Neuronal stem cell (in vitro differentiated cells): ENCODE measurements at regions not wholly inside any gene's neighbourhood (a gene's known extent, or its start where the extent isn't known, plus 50 kb on each side); places are given as distances from the start of the nearest gene placed in this dataset.

Source experiments
- DNase-seq: peaks from one replicate; pipeline ENCODE4 v3.0.0-alpha.2; 2013; ENCODE audit warnings: low spot score
- H2AFZ ChIP-seq: one replicate; pipeline ENCODE4 v1.6.1; 2013; ENCODE audit warnings: mild to moderate bottlenecking, low read length, inconsistent platforms
- H2AK5ac ChIP-seq: 2 replicates; pipeline ENCODE4 v1.6.1; 2013; ENCODE audit warnings: low read depth, mild to moderate bottlenecking, inconsistent platforms, low read length, moderate library complexity, mixed read lengths
- H2BK120ac ChIP-seq: 2 replicates; pipeline ENCODE4 v1.6.1; 2013; ENCODE audit warnings: low read depth, mild to moderate bottlenecking, inconsistent platforms, low read length, moderate library complexity, mixed read lengths
- H2BK12ac ChIP-seq: one replicate; pipeline ENCODE4 v1.6.1; 2013; ENCODE audit warnings: low read length, inconsistent platforms
- H2BK15ac ChIP-seq: 2 replicates; pipeline ENCODE4 v1.6.1; 2013; ENCODE audit warnings: mild to moderate bottlenecking, low read length, inconsistent platforms, mixed read lengths
- H2BK5ac ChIP-seq: one replicate; pipeline ENCODE4 v1.6.1; 2013; ENCODE audit warnings: inconsistent platforms, mild to moderate bottlenecking, low read length, moderate library complexity
- H3K14ac ChIP-seq: one replicate; pipeline ENCODE4 v1.6.1; 2013; ENCODE audit warnings: low read length, inconsistent platforms
- H3K18ac ChIP-seq: 2 replicates; pipeline ENCODE4 v1.6.1; 2013; ENCODE audit warnings: low read length, inconsistent platforms
- H3K23ac ChIP-seq: 2 replicates; pipeline ENCODE4 v1.6.1; 2013; ENCODE audit warnings: low read depth, mild to moderate bottlenecking, mixed read lengths, low read length, inconsistent platforms; ENCODE audit not compliant: poor library complexity
- H3K27ac ChIP-seq: replicated peaks from 3 replicates; pipeline ENCODE4 v1.5.1; 2013; ENCODE audit warnings: low read length, inconsistent platforms
- H3K27me3 ChIP-seq, 3 experiments: 2 replicates each; pipeline ENCODE4 v1.6.1; 2013; ENCODE audit warnings: low read length in 3 of 3, mild to moderate bottlenecking in 2 of 3, inconsistent platforms in 1 of 3, low read depth in 1 of 3, mixed read lengths in 1 of 3, moderate library complexity in 1 of 3; ENCODE audit not compliant: control insufficient read depth in 3 of 3, insufficient read depth in 3 of 3
- H3K36me3 ChIP-seq, 2 donors: replicated peaks in 1 of 2; 2 replicates each; pipeline ENCODE4 v1.6.1; 2013; ENCODE audit warnings: low read length in 2 of 2; ENCODE audit not compliant: control insufficient read depth in 2 of 2, insufficient read depth in 2 of 2
- H3K4ac ChIP-seq: 2 replicates; pipeline ENCODE4 v1.6.1; 2013; ENCODE audit warnings: inconsistent platforms, mild to moderate bottlenecking, low read length, moderate library complexity
- H3K4me1 ChIP-seq, 2 donors: 1 replicate in 1 of 2; 2 replicates in 1 of 2; pipeline ENCODE4 v1.6.1; 2013; ENCODE audit warnings: low read length in 2 of 2, low read depth in 1 of 2; ENCODE audit not compliant: control insufficient read depth in 2 of 2, insufficient read depth in 1 of 2
- H3K4me2 ChIP-seq: one replicate; pipeline ENCODE4 v1.6.1; 2013; ENCODE audit warnings: mild to moderate bottlenecking, low read length, inconsistent platforms; ENCODE audit not compliant: insufficient read depth, poor library complexity, severe bottlenecking
- H3K4me3 ChIP-seq, 2 donors: 2 replicates each; pipeline ENCODE4 v1.5.1; 2013; ENCODE audit warnings: low read length in 2 of 2, mild to moderate bottlenecking in 2 of 2, inconsistent platforms in 1 of 2, moderate library complexity in 1 of 2
- H3K79me1 ChIP-seq: one replicate; pipeline ENCODE4 v1.6.1; 2013; ENCODE audit warnings: low read depth, mild to moderate bottlenecking, inconsistent platforms, low read length, moderate library complexity
- H3K9ac ChIP-seq: one replicate; pipeline ENCODE4 v1.6.1; 2013; ENCODE audit warnings: mild to moderate bottlenecking, low read depth, low read length, inconsistent platforms; ENCODE audit not compliant: poor library complexity
- H3K9me3 ChIP-seq, 2 donors: replicated peaks in 1 of 2; 2 replicates each; pipeline versions ENCODE3 to v1.6.1; 2013; ENCODE audit warnings: low read length in 2 of 2, mild to moderate bottlenecking in 2 of 2, inconsistent platforms in 1 of 2, low read depth in 1 of 2, mixed read lengths in 1 of 2, moderate library complexity in 1 of 2; ENCODE audit not compliant: control insufficient read depth in 2 of 2, insufficient read depth in 1 of 2
- H4K8ac ChIP-seq: one replicate; pipeline ENCODE4 v1.6.1; 2013; ENCODE audit warnings: low read depth, mild to moderate bottlenecking, inconsistent platforms, low read length, moderate library complexity
- H4K91ac ChIP-seq: one replicate; pipeline ENCODE4 v1.6.1; 2013; ENCODE audit warnings: low read length, low read depth, mild to moderate bottlenecking, inconsistent platforms; ENCODE audit not compliant: poor library complexity
- WGBS, 2 donors: extraction: QIAGEN DNeasy Blood & Tissue Kit; methylation state at CpG; one replicate each; pipeline ENCODE4 v1.1.7; 2013; ENCODE audit warnings: missing lambda C conversion rate in 2 of 2, mixed read lengths in 1 of 2; ENCODE audit not compliant: insufficient read length in 2 of 2, insufficient replicate concordance in 1 of 2; ENCODE audit errors: extremely low coverage in 2 of 2; 5-methylcytosine and 5-hydroxymethylcytosine counted together

- H2AK5ac ChIP-seq: no peak overlapping the region
- peaks cover 0 to 2% of the 10 kb centered on the region in 2 donors for H3K4me1 ChIP-seq
- no peak overlapping the region for H2BK15ac ChIP-seq
- no peak overlapping the region for H3K4me2 ChIP-seq
- no peak overlapping the region for H2BK12ac ChIP-seq
- no peak overlapping the region for H3K4ac ChIP-seq
- H3K9ac ChIP-seq: no peak overlapping the region
- no peak overlapping the region for H3K27ac ChIP-seq
- H2BK120ac ChIP-seq: no peak overlapping the region
- H3K18ac ChIP-seq: no peak overlapping the region
- DNase-seq: no peak
- H2BK5ac ChIP-seq: no peak overlapping the region
- no peak overlapping the region for H2AFZ ChIP-seq
- H3K79me1 ChIP-seq: no peaks in the 10 kb centered on the region
- H4K8ac ChIP-seq: no peak overlapping the region
- H3K9me3 ChIP-seq: no peaks in the 10 kb centered on the region
- no peak overlapping the region for H4K91ac ChIP-seq
- WGBS, 2 donors: no CpG with 5 or more reads among the region's 2 CpGs
- H3K4me3 ChIP-seq: no peak overlapping the region
- H3K14ac ChIP-seq: no peak overlapping the region
- no peaks in the 10 kb centered on the region for H3K27me3 ChIP-seq
- H3K36me3 ChIP-seq: no peaks in the 10 kb centered on the region
- H3K23ac ChIP-seq: no peak overlapping the region
Observed at GRCh38 chr2:145155196-145155595, 635.3 kb upstream of the ZEB2 start.

DNA sequence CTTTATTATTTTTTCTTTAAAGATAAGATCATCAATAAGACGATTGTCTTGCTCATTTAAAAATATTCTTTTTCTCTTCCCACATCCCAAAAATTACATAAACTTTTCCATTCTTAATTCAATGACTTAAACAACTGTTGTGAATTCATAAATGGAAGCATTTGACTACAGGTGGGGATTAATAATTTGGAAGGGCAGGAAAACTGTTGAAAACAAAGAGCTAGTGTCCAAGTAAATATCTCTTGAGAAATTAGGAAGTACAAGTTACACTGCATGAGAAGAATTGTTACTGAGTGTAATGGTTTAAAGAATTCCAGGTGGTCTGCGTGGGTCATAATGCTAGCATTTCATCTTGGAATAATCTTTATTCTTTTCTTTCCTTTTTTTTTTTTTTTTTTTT lies 634.8 kb upstream of the ZEB2 start:
- H2AK5ac ChIP-seq: no peak overlapping the region
- H3K79me1 ChIP-seq: no peaks in the 10 kb centered on the region
- H3K4ac ChIP-seq: no peak overlapping the region
- no peak overlapping the region for H3K9ac ChIP-seq
- H4K8ac ChIP-seq: no peak overlapping the region
- no peak overlapping the region for H2BK120ac ChIP-seq
- no peaks in the 10 kb centered on the region for H3K36me3 ChIP-seq
- H2BK5ac ChIP-seq: no peak overlapping the region
- no peak overlapping the region for H3K23ac ChIP-seq
- no peaks in the 10 kb centered on the region for H3K27me3 ChIP-seq
- H2BK15ac ChIP-seq: no peak overlapping the region
- no peak overlapping the region for H4K91ac ChIP-seq
- no peak overlapping the region for H3K14ac ChIP-seq
- WGBS, 2 donors: 100% methylated on average over 1 of the region's 2 CpGs
- no peak for DNase-seq
- H3K9me3 ChIP-seq: no peaks in the 10 kb centered on the region
- no peak overlapping the region for H2AFZ ChIP-seq
- no peak overlapping the region for H3K4me3 ChIP-seq
- H3K4me1 ChIP-seq: no peaks in the 10 kb centered on the region
- H3K18ac ChIP-seq: no peak overlapping the region
- no peak overlapping the region for H3K27ac ChIP-seq
- H3K4me2 ChIP-seq: no peak overlapping the region
- no peak overlapping the region for H2BK12ac ChIP-seq

DNA sequence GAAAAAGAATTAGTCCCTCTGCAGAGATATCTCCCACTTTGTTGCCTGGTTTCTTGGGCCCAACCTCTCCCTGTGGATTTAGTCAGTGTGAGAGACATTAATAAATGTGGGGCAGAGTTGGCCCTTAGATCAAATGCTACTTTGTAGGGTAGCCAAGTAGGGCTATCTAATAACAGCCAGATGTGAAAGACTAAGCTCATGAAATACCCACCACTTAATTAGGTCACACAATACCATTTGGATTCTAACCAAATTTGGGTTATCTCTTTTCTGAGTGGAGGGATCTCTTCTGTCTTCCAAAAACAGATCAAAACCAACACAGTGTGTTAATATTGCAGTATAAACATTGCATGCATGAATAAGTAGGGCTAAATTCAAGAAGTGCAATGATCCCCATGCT lies 626.8 kb upstream of the ZEB2 start:
- H3K9me3 ChIP-seq: no peaks in the 10 kb centered on the region
- H2AK5ac ChIP-seq: no peak overlapping the region
- no peak overlapping the region for H4K8ac ChIP-seq
- no peak overlapping the region for H2BK120ac ChIP-seq
- no peak overlapping the region for H2AFZ ChIP-seq
- H3K27me3 ChIP-seq: no peaks in the 10 kb centered on the region
- H3K18ac ChIP-seq: no peak overlapping the region
- no peak overlapping the region for H3K9ac ChIP-seq
- H4K91ac ChIP-seq: no peak overlapping the region
- H3K79me1 ChIP-seq: no peaks in the 10 kb centered on the region
- H3K36me3 ChIP-seq: no peaks in the 10 kb centered on the region
- no peak overlapping the region for H3K27ac ChIP-seq
- no peak overlapping the region for H3K14ac ChIP-seq
- no peak overlapping the region for H2BK15ac ChIP-seq
- no peak overlapping the region for H3K23ac ChIP-seq
- no peak for DNase-seq
- H2BK12ac ChIP-seq: no peak overlapping the region
- no peak overlapping the region for H2BK5ac ChIP-seq
- H3K4me1 ChIP-seq: no peaks in the 10 kb centered on the region
- H3K4ac ChIP-seq: no peak overlapping the region
- H3K4me2 ChIP-seq: no peak overlapping the region
- H3K4me3 ChIP-seq: no peak overlapping the region

DNA sequence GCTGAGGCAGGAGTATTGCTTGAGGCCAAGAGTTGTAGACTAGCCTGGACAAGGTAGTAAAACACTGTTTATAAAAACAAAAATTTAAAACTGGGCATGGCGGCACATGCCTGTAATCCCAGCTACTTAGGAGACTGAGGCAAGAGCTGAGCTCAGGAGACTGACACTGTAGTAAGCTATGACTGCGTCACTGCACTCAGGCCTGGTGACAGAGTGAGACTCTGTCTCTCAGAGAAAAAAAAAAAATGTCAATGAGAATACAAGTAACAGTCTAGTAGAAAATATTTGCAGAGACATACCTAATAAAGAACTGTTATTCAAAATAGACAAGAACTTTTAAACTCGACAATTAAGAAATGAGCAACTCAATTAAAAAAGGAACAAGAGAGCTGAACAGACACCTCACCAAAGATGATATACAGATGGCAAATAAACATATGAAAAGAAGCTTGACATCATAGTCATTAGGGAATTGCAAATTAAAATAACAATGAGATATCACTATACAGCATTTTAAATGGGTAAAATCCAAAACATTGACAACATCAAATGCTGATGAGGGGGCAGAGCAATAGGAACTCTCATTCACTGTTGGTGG lies 624.3 kb upstream of the ZEB2 start:
- Histone ChIP-seq H3K79me1 (no peaks in the 10 kb centered on the region), H3K4me2 (no peak overlapping the region), H3K27ac (no peak overlapping the region), H3K9ac (no peak overlapping the region), H3K4ac (no peak overlapping the region), H3K4me1 (no peaks in the 10 kb centered on the region), H3K27me3 (no peaks in the 10 kb centered on the region), H3K4me3 (no peak overlapping the region), H2AK5ac (no peak overlapping the region), H3K18ac (no peak overlapping the region), H4K91ac (no peak overlapping the region), H3K36me3 (no peaks in the 10 kb centered on the region), H2BK120ac (no peak overlapping the region), H3K23ac (no peak overlapping the region), H2BK5ac (no peak overlapping the region), H3K14ac (no peak overlapping the region), H3K9me3 (no peaks in the 10 kb centered on the region), H2BK15ac (no peak overlapping the region), H2AFZ (no peak overlapping the region), H2BK12ac (no peak overlapping the region), H4K8ac (no peak overlapping the region)
- no CpG with 5 or more reads among the region's 3 CpGs for WGBS, 2 donors
- DNase-seq: no peak
